H1 (cell line): ENCODE measurements at regions not wholly inside any gene's neighbourhood (a gene's known extent, or its start where the extent isn't known, plus 50 kb on each side); places are given as distances from the start of the nearest gene placed in this dataset.

Source experiments
- BACH1 ChIP-seq: IDR thresholded peaks from 2 replicates; pipeline ENCODE4 v1.6.1; 2012; ENCODE audit warnings: low read length, improper control_type of control experiment
- BRCA1 ChIP-seq: IDR thresholded peaks from 2 replicates; pipeline ENCODE4 v1.6.1; 2012; ENCODE audit warnings: low read depth, low read length, improper control_type of control experiment
- EZH2 ChIP-seq: fragments of 200-600 bp; sonication (generic); IDR thresholded peaks from 2 replicates; pipeline ENCODE4 v1.7.1; 2012; ENCODE audit warnings: low read depth, mild to moderate bottlenecking, moderate library complexity, low read length, inconsistent platforms; ENCODE audit not compliant: severe bottlenecking
- FOSL1 ChIP-seq: IDR thresholded peaks from 2 replicates; pipeline ENCODE4 v1.6.1; 2011; ENCODE audit warnings: mild to moderate bottlenecking, low read depth, low read length, moderate library complexity; ENCODE audit not compliant: insufficient read depth
- GABPA ChIP-seq: IDR thresholded peaks from 2 replicates; pipeline ENCODE4 v1.6.1; 2011; ENCODE audit warnings: mild to moderate bottlenecking, low read length, moderate library complexity, borderline replicate concordance; ENCODE audit not compliant: insufficient read depth
- GTF2F1 ChIP-seq: IDR thresholded peaks from 2 replicates; pipeline ENCODE4 v1.6.1; 2012; ENCODE audit warnings: low read depth, low read length, improper control_type of control experiment, borderline replicate concordance
- JUN ChIP-seq: IDR thresholded peaks from 2 replicates; pipeline ENCODE4 v1.6.1; 2011; ENCODE audit warnings: low read depth, mild to moderate bottlenecking, improper control_type of control experiment, low read length
- SIN3A ChIP-seq, 2 experiments: IDR thresholded peaks in 1 of 2; conservative IDR thresholded peaks in 1 of 2; 2 replicates each; pipeline ENCODE4 v1.6.1; 2011 to 2012; ENCODE audit warnings: low read length in 2 of 2, improper control_type of control experiment in 1 of 2, low read depth in 1 of 2, mild to moderate bottlenecking in 1 of 2
- SP2 ChIP-seq: IDR thresholded peaks from 2 replicates; pipeline ENCODE4 v1.6.1; 2012; ENCODE audit warnings: mild to moderate bottlenecking, low read length, inconsistent platforms

GRCh38 chr20:7291323-7291943, 523.9 kb downstream of the BMP2 start (continued):
- TF ChIP-seq FOSL1 (no peak), BRCA1 (no peak), BACH1 (no peak), SP2 (no peak), GABPA (no peak), JUN (no peak), EZH2 (no peak), GTF2F1 (no peak), SIN3A (conservative IDR thresholded peaks at IDR 0.05 in 1 of 2, IDR thresholded peaks at IDR 0.05 in 1 of 2; ENCODE audit: low read depth in 1 of 2, low read length in 2 of 2) (no peak)
- TF ChIP-seq, all 59 proteins: peak for 0
